ENCODE measurements at regions not wholly inside any gene's neighbourhood (a gene's known extent, or its start where the extent isn't known, plus 50 kb on each side); places are given as distances from the start of the nearest gene placed in this dataset.

DNA sequence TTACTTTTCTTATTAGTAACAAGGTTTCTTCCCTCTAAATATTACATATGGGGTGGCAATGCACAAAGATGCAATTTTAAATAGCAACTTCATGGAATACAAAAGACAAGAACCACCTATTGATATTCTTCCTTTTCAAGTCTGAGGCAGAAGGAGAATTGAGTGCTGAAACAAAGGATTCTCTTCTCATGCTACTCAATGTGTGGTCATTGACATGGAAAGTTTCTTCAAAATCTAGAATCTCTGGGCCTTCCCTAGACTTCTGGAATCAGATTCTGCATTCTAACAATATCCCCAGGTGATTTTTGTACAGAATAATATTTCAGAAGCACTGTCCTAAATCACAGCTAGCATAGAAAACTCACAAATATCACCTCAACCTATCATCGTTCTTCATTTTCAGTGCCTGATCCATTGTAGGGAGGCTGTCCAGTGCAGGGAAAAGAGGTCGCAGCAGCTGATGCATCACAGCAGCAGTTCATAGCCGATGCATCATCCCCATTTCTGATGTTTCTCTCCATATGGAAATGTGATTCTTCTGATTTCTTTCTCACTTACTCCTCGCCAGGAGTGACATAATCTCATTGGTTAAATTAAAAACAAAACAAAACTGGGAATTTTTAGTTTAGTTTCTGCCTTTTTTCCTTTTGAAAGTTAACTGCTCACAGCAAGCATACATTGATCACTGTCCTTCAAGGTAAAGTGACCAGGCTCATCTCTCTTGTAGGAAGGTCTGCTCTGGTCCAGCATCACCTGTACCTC, 139.5 kb upstream of the FAM83B start:
- intact Hi-C loops (cut with DNase I), result no loop called here
- no peak for DNase-seq

DNA sequence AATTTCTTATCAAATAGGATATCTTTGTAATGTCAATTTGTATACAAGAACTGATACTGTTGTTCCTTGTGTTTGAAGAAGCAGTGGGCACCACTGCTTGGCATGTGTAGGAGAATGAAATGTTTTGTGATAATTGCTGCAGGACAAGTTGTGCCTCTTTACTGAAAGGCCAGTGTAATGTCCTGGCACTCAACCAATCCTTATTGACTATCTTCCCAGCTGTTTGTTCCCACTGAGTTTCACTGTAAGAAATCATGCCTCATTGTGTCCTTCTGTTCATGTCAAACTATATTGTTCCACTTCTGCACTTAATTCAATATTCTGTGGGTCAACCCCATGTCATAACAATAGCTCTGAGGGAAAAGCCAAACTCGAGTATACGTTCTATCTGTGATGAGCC, 136.1 kb upstream of the FAM83B start:
- DNase-seq, result no peak
- intact Hi-C loops (cut with DNase I), result no loop called here

GRCh38 chr6:54716010-54716409, 130.6 kb upstream of the FAM83B start:
- intact Hi-C loops (cut with DNase I), result no loop called here
- DNase-seq, result no peak

DNA sequence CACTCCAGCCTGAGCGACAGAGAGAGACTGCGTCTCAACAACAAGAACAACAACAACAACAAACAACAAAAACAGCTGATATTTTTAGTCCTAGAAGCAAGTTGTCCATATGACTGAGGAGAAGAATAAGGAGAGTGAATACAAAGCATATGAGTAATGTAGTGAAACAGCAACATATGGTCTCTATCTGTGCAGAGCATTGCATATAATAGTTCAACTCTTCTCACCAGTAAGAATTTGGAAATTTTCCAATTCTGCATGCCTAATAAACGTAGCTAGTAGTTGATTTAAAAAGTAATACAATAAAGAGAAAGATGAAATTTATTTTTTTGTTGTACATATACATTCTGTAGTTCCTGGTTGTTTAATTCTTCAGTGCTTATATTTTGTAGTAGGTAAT, 129.7 kb upstream of the FAM83B start:
- intact Hi-C loops (cut with DNase I), result no loop called here
- DNase-seq, result no peak

- peak in 5 of 10 donors; percentile 14 to 64 (median 60) for DNase-seq
- intact Hi-C loops (cut with DNase I), result no loop called here
Observed at GRCh38 chr6:54717849-54718455, 128.6 kb upstream of the FAM83B start.

DNA sequence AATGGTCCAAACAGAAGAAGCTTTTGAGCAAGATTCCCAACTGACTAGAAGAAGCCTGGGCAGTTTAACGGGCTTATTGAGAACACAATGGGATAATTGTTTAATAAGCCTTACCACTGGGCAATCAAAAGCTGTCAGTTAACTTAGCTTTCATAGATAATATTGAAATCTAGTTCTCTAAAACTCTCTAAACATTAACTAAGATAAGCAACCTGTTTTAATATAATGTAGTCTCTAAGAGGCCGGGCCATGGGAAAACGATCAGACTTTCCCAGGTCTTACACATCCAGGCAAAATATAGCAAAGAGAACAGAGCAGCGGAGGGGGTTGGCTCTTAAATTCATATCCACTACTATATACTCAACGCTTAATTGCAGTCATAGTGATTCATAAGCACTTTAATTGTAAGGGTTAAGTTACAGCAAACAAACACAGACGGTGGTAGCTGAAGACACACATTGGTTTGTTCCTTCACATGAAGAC, 128.0 kb upstream of the FAM83B start:
- no peak for DNase-seq
- intact Hi-C loops (cut with DNase I), result no loop called here

DNA sequence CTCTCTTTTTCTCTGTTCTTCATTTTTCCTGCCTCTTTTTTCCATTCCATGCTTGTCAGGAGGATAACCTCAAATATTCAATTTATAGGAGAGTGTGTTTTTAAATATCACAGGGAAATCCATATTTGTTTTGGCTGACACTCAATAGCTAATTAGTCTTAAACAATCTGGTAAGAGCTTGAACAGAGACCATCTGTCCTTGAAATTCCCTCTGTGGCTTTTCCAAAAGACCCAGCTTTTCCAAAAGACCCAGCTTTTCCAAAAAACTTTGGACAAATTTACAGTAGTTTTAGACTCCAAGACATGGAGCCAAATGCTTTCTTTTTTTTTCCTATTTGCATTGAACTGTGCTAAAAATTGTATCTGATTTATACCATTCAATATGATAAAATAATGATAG, 127.4 kb upstream of the FAM83B start:
- no peak for DNase-seq
- intact Hi-C loops (cut with DNase I), result no loop called here

DNA sequence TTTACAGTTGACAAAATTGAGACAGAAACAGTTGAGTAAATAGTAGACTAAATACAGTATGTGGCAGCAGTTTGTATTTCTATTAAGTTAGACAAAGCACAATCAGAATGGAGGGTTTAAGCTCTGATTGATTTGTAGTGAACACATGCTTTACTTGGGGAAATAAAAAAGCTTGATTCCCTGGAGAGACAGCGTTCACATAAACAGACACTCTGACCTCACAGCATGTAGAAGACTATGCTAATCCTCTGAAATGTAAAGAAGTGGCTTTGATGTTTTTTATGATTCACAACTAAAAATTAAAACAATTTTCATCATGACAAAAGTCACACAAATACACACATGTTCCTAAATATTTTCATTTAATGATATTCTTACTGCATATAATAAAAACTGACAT, 126.9 kb upstream of the FAM83B start:
- intact Hi-C loops (cut with DNase I), result loop anchor here (10.0 kb wide), 1 partner anchor 345 kb away; no protein-coding TSS in a partner anchor
- no peak for DNase-seq

- no peak for DNase-seq
- intact Hi-C loops (cut with DNase I), result loop anchor here (10.0 kb wide), 1 partner anchor 342 kb away; no protein-coding TSS in a partner anchor
Observed at GRCh38 chr6:54722328-54722727, 124.2 kb upstream of the FAM83B start.

DNA sequence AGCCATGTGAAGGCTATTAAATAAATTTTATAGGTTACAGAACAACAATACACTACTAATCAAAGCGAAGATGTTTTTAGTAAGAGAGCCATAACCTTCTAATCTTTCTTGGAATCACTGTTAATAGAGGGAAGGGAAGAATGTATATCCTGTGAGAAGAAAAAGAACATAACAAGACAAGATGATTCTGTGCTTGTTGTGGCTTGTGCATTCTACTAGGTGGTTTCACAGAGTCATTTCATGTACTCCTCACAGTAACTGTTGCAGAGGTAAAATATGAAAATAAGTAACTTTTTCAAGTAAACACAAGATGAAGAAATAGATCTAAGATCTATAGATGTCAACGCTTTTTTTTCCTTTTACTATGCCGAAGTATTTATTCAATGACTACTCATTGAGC, 116.9 kb upstream of the FAM83B start:
- DNase-seq, result no peak
- intact Hi-C loops (cut with DNase I), result loop anchor here (10.0 kb wide), 1 partner anchor 335 kb away; no protein-coding TSS in a partner anchor

DNA sequence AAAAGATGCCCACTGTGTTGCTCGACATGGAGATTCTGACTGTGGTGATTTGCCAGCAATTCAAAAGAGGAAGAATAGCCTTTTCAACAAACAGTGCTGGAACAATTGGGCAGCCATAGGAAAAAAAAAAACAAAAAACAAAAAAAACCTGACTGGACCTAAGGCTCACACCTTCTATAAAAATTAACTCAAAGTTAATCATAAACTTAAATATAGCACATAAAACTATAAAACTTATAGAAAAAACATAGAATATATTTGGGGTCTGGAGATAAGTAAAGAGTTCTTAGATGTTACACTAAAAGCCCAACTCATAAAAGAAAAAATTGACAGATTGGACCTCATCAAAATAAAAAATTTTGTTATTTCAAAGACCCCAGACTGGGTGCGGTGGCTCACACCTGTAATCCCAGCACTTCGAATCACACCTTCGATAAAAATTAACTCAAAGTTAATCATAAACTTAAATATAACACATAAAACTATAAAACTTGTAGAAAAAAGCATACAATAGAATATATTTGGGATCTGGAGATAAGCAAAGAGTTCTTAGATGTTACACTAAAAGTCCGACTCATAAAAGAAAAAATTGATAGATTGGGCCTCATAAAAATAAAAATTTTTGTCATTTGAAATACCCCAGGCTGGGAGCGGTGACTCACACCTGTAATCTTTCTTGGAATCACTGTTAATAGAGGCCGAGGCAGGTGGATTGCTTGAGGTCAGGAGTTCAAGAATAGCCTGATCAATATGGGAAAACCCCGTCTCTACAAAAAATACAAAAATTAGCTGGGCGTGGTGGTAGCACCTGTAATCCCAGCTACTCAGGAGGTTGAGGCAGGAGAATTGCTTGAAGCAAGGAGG, 115.6 kb upstream of the FAM83B start:
- intact Hi-C loops (cut with DNase I), result no loop called here

DNA sequence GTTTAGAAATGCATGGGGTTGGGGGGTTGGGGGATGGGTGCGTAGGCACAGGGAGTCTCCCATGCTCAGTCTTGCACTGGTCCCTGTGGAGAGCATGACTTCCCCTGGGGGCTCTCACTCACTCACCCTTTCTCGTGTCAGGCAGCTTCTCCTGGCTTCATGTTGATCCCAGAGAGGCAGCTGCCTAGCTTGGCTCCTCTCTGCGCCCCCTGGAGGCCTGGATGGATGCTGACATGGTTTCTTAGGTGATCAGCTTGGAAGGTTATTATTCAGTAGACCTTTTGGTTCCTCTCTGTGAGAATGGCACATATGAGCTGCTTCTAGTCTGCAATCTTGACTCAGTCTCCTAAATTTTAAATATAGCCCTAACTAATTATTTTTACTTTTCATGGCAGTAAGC, 109.3 kb upstream of the FAM83B start:
- intact Hi-C loops (cut with DNase I), result no loop called here
- DNase-seq, result no peak

More for the DNA sequence above, 115.6 kb upstream of the FAM83B start:
- no peak for DNase-seq

- intact Hi-C loops (cut with DNase I), result no loop called here
- DNase-seq, result no peak
Observed at GRCh38 chr6:54747955-54748354, 98.6 kb upstream of the FAM83B start.

GRCh38 chr6:54754406-54754805, 92.2 kb upstream of the FAM83B start:
- intact Hi-C loops (cut with DNase I), result no loop called here
- no peak for DNase-seq

- intact Hi-C loops (cut with DNase I), result no loop called here
- DNase-seq, result no peak
Observed at GRCh38 chr6:54758340-54758739, 88.2 kb upstream of the FAM83B start.

DNA sequence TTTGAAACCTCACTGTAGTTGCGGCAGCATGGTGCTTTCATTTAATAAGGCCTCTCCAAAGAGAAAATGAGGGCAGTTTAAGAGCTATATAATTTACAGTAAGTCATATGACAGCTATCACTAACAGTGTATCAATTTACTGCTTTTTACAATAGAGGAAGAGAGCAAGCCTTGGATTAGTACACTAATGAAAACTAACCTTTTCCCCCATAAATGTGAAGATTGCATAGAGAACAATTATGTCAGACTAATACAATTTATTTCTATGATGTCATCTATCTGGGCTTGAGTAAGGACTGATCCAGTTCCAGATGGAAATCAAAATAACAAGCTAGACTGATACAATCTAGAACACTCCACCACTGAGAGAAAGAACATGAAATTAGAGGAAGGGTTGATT, 78.1 kb upstream of the FAM83B start:
- intact Hi-C loops (cut with DNase I), result no loop called here
- no peak for DNase-seq

DNA sequence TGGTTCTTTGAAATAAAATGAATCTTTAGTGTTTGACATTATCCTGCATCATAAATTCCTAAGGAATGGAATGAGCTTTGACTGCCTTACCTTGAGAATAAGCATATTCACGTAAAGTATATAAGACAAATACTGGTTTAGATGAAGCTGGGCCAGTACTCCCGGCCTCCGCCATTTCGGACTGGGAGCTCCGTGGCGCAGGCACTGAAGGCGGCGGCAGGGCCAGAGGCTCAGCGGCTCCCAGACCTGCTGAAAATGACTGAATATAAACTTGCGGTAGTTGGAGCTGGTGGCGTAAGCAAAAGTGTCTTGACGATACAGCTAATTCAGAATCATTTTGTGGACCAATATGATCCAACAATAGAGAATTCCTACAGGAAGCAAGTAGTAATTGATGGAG, 76.2 kb upstream of the FAM83B start:
- peak in 1 of 10 donors; percentile 69 for DNase-seq
- intact Hi-C loops (cut with DNase I), result no loop called here

DNA sequence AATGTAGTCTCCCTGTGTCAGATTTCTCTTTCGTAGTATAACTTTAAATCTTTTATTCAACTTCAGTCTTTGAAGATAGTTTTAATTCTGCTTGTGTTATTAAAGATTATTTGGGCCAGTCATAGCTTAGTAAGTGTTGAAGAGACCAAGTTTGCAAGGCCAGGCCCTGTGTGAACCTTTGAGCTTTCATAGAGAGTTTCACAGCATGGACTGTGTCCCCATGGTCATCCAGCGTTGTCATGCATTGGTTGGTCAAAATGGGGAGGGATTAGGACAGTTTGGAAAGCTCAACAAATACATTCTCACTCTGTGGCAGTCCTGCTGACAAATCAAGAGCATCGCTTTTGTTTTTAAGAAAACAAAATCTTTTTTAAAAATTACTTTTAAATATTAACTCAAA, 74.6 kb upstream of the FAM83B start:
- no peak for DNase-seq
- intact Hi-C loops (cut with DNase I), result no loop called here

DNA sequence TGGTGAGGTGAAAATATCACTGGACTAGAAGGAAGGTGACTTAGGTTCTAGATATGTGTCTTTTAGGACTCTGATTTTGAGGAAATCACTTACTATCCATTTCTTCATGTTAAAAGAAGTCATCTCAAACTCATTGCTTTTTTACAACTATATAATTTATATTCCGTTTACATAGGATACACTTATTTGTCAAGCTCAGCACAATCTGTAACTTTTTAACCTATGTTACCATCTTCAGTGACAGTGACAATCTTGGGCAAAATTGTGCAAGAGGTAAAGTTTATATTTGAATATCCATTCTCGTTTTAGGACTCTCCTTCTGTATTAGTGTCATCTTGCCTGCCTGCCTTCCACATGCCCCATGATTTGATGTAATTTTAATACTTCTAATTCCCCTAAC, 74.0 kb upstream of the FAM83B start:
- intact Hi-C loops (cut with DNase I), result no loop called here
- DNase-seq, result no peak

DNA sequence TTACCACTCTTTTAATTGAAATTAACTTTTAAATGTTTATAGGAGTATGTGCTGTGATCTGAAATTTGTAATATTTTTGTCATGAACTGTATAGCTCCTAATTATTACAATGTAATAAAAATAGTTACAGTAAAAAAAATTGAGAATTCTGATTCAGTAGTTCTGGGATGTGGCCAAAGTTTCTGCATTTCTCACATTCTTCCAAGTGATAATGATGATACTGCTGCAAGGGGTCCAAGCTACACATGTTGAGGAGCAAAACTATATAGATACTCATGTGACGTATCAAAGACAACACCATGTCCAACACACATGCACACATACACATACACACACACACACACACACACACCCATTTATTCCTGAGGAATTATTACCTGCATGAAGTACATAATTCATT, 71.0 kb upstream of the FAM83B start:
- intact Hi-C loops (cut with DNase I), result no loop called here
- DNase-seq, result no peak

- intact Hi-C loops (cut with DNase I), result no loop called here
- no peak for DNase-seq
Observed at GRCh38 chr6:54776891-54777290, 69.7 kb upstream of the FAM83B start.

All from posterior cingulate gyrus (tissue), 11 donors.